Stromal cell of bone marrow (primary cell): ENCODE measurements at regions not wholly inside any gene's neighbourhood (a gene's known extent, or its start where the extent isn't known, plus 50 kb on each side); places are given as distances from the start of the nearest gene placed in this dataset.

Source experiments
- DNase-seq: peaks from one replicate; pipeline ENCODE4 v3.0.0-alpha.2; 2012; ENCODE audit warnings: low read depth

DNA sequence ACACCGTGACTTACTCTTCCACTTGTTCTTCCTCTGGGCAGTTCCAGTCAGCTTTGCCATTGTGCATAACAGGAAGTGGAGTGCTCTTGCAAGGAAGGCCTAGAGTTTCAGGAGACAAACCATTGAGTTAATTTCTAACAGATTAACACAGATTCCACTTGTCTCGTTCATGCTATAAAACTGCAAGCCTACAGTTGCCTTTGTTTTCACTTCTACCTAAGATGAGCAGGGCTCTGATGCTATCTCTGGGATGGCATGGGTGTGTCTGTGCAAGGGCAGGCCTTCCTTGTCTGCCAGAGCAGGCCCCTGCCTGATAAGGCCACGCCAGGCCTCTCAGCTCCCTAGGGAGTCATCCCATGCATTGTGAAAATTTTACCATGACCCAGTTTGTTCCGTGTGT lies 67.7 kb upstream of the PGRMC2 start:
- no peak for DNase-seq

DNA sequence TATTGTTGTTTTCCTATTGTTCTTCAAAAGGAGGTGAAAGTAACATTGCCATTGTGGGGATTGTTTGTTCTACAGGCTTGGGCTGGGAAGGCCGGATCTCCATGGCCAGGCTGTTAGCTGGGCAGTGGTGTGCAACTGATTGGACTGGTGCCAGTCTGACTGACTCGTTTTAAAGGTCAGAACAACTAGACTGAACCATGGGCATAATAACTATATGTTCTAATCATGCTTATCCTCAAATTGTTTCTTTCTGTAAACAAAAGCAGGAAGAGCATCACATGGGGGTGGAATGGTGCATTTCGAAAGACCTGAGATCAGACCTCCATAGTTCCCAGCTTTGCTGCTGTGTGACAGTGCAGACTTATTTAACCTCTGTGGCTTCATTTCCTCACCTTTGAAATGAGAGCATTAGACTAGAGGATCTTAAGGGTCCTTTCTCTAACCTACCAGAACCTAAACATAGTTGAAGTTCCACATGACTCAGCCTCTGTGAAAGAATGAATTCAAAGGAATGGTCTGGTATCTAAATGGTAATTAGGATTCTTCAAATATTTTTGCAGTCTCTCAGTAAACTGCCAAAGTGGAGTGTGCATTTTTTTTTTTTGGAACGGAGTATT lies 66.7 kb upstream of the PGRMC2 start:
- DNase-seq, result peak; percentile 25

DNA sequence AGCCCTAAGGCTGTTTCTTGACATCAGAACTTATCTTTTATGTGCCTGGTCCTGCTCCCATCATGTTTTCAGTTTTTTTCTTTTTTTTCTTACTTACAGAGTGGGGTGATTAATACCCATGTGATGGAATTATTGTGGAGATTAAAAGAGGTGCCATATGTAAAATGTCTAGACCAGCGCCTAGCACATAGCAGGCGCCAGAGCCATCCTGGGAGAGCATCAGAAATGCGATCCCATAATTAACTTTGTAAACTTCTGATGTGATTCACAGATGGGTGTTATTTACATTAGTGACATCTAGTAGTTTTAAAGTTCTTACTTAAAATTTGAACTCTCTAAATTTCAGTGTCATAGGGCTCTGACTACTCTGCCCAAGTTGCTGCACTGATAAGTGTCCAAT lies 66.2 kb upstream of the PGRMC2 start:
- no peak for DNase-seq

DNA sequence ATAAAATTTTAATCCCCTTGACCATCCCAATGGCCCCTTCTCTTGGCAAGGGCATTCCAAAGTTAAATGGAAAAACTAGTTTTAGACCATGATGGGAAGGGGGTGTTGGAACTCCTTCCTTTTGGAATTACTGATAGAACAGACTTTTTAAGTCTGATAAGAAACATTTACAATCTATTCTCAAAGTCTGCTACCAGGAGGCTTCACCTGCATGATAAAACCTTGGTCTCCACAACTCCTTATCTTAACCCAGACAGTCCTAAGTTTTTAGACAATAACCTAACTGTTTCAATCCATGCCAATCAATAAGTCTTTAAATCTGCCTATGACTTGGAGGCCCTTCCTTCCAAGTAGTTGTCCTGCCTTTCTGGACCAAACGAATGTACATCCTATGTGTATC lies 63.9 kb upstream of the PGRMC2 start:
- no peak for DNase-seq

DNA sequence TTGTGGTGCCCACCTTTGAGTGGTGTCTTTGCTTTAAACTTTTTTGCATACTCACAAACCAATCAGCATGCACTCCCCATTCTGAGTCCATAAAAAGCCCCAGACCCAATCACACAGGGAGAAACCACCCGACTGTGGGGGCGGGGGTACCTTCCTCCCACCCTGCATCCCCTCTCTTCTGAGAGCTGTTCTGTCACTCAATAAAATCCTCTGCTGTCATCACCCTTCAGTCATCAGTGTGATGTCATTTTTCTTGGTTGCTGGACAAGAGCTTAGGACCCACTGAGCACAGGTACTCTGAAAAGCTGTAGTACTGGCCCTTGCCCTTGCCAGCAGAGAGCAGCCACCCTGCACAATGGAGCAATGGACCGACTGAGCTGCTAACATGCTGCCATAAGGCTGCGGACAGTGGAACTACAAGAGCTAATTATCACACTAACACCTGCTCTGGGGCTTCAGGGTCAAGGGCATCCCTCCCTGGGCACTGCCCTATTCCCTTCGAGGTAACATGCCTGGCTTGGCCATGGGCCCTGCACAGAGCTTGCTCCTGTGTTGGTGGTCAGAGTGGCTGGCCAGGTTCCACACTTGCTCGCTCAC lies 62.9 kb upstream of the PGRMC2 start:
- DNase-seq, result no peak

DNA sequence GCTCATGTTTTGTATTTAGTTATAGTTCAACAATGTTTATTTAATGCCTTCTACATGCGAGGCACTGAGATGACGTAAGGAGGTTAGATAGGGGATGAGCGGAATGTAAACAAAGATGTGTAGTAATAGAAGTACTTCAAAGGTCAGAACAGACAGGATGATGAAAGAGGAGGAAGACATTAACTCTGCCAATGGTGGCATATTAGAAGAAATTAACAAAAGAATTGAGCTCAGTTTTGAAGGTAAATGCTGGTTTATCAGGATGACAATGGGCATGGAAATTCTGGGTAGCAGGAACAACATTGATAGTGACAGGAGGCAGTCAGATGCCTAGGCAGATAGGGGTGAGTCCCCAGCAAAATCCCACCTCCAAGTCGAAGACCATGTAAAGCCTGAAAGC lies 62.3 kb upstream of the PGRMC2 start:
- DNase-seq, result no peak

DNA sequence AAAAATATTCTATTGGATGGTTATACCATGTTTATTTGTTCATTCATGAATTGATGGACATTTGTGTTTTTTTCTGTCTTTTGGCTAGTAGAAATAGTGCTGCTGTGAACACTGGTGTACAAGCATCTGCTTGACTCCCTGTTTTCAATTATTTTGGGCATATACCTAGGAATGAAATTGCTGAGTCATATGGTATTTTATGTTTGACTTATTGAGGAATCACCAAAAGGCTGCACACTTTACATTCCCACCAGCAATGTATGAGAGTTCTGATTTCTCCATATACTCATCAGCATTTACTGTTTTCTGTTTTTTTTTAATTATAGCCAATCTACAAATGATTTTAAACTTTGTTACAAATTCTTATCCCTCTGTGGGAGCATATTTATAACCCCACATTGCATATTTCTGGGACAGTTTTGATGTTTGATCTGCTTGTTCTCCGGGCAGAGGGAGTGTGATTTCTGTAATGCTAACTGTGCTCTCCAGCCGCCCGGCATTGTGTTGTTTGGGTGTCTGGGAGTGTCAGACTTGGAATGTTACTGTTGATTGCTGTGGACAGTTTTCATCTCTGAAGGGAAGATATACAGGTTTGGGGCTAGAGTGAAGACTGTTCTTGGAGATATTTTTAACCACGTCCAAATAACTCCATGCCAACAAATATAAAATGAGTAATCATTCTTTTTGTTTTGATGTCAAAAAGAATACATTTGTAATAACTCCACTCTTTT lies 60.5 kb upstream of the PGRMC2 start:
- no peak for DNase-seq

DNA sequence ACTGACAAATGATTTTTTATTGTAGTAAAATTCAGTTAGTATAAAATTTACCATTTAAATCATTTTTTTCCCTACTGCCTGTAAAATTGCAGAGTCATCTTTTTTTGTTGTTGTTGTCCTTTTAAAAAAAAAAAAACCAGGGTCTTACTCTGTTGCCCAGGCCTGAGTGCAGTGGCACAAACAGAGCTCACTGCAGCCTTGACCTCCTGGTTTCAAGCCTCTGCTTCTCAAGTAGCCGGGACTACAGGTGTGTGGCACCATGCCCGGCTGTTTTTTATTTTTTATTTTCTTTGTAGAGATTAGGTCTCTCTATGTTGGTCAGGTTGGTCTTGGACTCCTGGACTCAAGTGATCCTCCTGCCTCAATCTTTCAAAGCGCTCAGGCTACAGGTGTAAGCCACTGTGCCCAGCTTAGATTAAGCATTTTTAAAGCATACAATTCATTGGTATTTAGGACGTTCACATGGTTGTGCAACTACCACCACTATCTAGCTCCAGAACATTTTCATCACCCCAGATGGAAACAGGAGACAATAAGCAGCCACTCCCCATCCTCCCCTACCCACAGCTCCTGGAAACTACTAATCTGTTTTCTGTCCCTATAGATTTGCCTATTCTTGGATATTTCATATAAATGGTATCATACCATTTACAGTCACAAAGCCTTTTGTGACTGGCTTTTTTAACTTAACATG lies 59.7 kb upstream of the PGRMC2 start:
- no peak for DNase-seq

DNA sequence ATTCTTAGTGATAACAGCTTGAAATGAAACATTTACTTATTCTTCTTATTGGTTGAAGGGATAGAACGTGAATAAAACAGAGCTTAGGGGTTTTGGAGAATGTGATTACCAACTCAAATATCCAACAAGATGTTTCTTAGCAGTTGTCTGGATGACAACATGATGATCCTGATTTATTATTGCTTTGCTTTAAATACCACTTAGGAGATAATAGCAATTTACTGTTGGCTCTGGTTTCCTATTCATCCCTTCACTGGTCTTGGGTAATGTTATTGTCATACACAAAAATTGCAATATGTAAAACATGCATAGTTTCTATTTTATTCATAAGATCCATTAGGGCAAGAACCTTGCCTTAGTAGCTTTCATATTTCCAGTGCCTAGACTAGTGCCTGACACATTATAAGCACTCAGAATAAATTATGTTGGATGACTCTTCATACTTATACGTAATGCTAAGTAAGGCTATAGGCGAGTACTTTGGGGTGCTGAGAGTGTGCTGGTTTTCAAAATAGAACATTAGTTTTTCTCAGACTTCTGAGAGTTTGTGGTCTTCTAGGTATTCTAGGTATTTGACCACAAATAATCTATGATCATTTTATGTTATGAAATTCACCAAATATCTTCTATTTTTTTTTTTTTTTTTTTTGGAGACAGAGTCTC lies 58.6 kb upstream of the PGRMC2 start:
- no peak for DNase-seq

DNA sequence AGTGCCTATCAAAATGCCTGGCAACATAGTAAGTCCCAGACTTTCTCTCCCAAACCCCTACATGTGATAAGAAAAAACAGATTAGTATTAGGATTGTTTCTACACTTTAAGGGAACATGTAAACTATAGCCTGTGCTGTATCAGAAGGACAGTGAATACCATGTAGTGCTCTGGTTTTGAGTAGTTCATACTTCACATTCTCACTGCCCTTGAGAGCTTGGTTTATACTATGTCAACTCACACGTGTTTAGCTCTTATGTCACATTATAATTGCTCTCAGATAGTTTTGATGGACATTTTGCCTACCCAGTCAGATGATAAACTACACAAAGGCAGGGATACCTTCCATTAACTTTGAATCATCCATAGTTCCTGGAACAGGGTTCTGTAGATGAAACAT lies 58.0 kb upstream of the PGRMC2 start:
- no peak for DNase-seq

DNA sequence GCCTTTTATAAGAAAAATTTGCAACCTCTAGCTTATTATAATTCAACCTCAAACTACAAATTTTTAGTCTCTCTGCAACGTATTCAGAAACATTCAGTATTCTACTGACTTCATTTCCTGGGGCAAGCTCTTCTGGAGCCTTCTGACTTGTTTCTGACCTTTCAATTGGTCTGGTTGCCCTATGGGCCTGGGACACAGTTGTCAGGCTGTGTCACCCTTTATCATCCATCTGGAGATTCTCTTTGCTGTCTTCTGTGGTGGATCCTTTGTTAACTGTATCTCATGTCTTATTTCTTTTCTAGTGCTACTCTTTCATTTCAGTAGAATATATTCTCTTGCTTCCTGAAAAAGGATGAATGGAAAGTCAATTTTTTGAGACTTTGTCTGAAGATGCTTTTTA lies 55.1 kb upstream of the PGRMC2 start:
- DNase-seq, result no peak

DNA sequence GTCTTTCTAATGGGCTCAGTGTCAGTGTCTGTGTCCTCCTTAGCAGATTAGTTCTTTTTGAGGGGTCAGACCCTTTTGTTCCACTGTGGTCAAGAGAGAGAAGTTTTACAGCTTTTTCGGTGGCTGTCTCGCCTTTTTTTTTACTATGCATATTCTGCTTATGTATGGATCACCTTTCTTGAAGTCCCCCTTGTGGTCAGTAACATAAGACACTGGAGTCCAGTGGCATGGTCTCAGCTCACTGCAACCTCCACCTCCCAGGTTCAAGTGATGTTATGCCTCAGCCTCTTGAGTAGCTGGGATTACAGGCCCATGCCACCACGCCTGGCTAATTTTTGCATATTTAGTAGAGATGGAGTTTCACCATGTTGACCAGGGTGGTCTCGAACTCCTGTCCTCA lies 54.0 kb upstream of the PGRMC2 start:
- no peak for DNase-seq

DNA sequence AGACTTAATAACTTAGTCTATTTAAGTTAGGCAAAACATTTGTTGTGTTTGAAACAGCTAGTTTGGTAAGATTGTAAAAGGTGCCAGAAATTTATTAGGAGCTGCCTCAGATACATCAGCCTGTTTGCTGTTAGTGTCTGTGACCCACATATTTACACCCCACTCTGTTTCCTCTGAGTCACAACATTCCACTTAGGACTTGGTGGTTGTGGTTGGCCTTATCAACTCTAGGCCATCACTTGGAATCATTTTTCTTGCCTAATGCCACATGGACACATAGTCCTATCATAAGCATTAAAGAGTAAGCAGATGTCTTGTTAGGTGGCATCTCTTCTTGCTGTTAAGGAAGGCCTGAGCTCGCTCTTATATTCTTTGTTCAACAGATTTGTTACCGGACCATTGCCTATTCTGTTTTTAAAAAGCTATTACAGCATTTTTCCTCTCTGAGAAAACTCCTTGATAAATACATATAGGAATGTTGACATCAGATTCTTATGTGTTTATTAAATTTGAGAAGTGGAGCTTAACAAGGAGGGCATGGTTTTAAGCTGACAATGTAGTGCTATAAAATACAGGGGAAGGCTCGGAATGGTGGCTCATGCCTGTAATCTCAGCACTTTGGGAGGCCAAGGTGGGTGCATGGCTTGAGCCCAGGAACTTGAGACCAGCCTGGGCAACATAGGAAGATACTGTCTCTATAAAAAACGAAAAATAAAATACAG lies 51.2 kb upstream of the PGRMC2 start:
- peak; percentile 20 for DNase-seq

DNA sequence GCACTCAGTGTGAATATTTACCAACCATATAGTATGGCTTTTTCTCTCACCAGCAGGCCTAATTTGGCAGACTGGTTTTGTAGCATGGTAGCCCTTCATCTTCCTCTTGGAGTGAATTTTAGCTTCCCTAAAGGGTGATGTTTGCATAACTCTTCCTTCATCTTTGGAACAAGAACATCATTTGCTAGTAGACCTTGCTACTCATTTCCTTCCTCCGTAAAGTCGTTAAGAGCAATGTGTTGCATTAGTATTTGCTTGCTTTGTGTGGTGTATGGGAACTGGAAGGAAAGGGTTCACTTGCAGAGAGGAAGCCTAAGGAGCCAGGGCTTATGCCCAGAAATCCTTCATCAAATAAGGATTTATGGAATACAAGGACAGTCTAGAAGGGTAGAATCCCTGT lies 50.2 kb upstream of the PGRMC2 start:
- DNase-seq, result no peak
